ENCODE measurements at regions not wholly inside any gene's neighbourhood (a gene's known extent, or its start where the extent isn't known, plus 50 kb on each side); places are given as distances from the start of the nearest gene placed in this dataset.

- in situ Hi-C loops (cut with HindIII; ENCODE audit: low pct_unique_long_range_greater_than_20kb, low sequenced_read_pairs) = no loop called here
- BruUV-seq (replicated peaks) = no TSS peak
- no peaks in the 10 kb centered on the region for H3K36me3 ChIP-seq (ENCODE audit: control insufficient read depth, insufficient read depth, low read length)
- H3K9me3 ChIP-seq (ENCODE audit: control insufficient read depth, insufficient read depth, low read depth, low read length) = no peaks in the 10 kb centered on the region
- no peaks in the 10 kb centered on the region for H3K4me1 ChIP-seq (ENCODE audit: control insufficient read depth, insufficient read depth, low read length)
- DNase-seq (ENCODE audit: low read depth, low spot score) (no peak), ATAC-seq (no peak)
- CTCF ChIA-PET = no interaction called here
- intact Hi-C loops (cut with micrococcal nuclease; ENCODE audit: unreplicated experiment) = no loop called here
- no peak for TF ChIP-seq POLR2AphosphoS5 (IDR thresholded peaks at IDR 0.05; ENCODE audit: low read depth, low read length)
- no peak for TF ChIP-seq CTCF (IDR thresholded peaks at IDR 0.05)
- TF ChIP-seq, protein P1, sequence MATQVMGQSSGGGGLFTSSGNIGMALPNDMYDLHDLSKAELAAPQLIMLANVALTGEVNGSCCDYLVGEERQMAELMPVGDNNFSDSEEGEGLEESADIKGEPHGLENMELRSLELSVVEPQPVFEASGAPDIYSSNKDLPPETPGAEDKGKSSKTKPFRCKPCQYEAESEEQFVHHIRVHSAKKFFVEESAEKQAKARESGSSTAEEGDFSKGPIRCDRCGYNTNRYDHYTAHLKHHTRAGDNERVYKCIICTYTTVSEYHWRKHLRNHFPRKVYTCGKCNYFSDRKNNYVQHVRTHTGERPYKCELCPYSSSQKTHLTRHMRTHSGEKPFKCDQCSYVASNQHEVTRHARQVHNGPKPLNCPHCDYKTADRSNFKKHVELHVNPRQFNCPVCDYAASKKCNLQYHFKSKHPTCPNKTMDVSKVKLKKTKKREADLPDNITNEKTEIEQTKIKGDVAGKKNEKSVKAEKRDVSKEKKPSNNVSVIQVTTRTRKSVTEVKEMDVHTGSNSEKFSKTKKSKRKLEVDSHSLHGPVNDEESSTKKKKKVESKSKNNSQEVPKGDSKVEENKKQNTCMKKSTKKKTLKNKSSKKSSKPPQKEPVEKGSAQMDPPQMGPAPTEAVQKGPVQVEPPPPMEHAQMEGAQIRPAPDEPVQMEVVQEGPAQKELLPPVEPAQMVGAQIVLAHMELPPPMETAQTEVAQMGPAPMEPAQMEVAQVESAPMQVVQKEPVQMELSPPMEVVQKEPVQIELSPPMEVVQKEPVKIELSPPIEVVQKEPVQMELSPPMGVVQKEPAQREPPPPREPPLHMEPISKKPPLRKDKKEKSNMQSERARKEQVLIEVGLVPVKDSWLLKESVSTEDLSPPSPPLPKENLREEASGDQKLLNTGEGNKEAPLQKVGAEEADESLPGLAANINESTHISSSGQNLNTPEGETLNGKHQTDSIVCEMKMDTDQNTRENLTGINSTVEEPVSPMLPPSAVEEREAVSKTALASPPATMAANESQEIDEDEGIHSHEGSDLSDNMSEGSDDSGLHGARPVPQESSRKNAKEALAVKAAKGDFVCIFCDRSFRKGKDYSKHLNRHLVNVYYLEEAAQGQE (IDR thresholded peaks at IDR 0.05; ENCODE audit: insufficient read depth in 1 of 2, low read depth in 2 of 2, low read length in 1 of 2) = no peak
- TF ChIP-seq TCF7L2 (IDR thresholded peaks at IDR 0.05; ENCODE audit: low read depth, low read length) = no peak
- no peak for TF ChIP-seq SIN3A (IDR thresholded peaks at IDR 0.05; ENCODE audit: borderline replicate concordance, insufficient read depth, low read depth, low read length)
- H3K4me3 ChIP-seq (ENCODE audit: low read depth in 2 of 2, low read length in 2 of 2) = no peak overlapping the region
- H3K27me3 ChIP-seq (ENCODE audit: control insufficient read depth, insufficient read depth, low read length) = no peaks in the 10 kb centered on the region
- no peak overlapping the region for H3K27ac ChIP-seq (ENCODE audit: low read length)
- POLR2A ChIA-PET = no interaction called here
Measured at GRCh38 chr2:145587922-145588321, 1068.0 kb upstream of the ZEB2 start.

DNA sequence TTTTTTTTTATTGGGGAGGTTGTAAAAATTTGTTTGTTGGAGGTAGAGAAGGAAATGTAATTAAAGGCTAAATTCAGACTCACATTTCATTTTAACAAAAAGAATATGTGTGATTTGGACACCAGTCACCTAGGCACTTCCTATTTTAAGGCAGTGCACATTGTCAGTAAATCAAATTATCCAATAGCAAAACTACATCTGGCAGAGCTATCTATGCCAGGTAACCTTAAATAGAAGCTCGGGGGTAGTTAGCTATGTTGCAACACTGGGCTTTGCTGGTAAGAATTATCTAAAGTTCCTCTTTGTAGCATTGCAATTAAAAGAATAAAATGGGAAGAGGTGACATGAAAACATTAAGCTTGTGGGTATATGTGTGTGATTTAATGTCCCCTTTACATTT lies 1064.4 kb upstream of the ZEB2 start:
- Histone ChIP-seq H3K27ac (ENCODE audit: low read length) (no peak overlapping the region), H3K27me3 (ENCODE audit: control insufficient read depth, insufficient read depth, low read length) (no peaks in the 10 kb centered on the region), H3K36me3 (ENCODE audit: control insufficient read depth, insufficient read depth, low read length) (no peaks in the 10 kb centered on the region), H3K9me3 (ENCODE audit: control insufficient read depth, insufficient read depth, low read depth, low read length) (no peaks in the 10 kb centered on the region), H3K4me1 (ENCODE audit: control insufficient read depth, insufficient read depth, low read length) (no peaks in the 10 kb centered on the region), H3K4me3 (ENCODE audit: low read depth in 2 of 2, low read length in 2 of 2) (no peak overlapping the region)
- no TSS peak for BruUV-seq (replicated peaks)
- CTCF ChIA-PET = no interaction called here
- TF ChIP-seq CTCF (IDR thresholded peaks at IDR 0.05) (no peak), SIN3A (IDR thresholded peaks at IDR 0.05; ENCODE audit: borderline replicate concordance, insufficient read depth, low read depth, low read length) (no peak), TCF7L2 (IDR thresholded peaks at IDR 0.05; ENCODE audit: low read depth, low read length) (no peak), POLR2AphosphoS5 (IDR thresholded peaks at IDR 0.05; ENCODE audit: low read depth, low read length) (no peak)
- TF ChIP-seq, protein P1 (IDR thresholded peaks at IDR 0.05; ENCODE audit: insufficient read depth in 1 of 2, low read depth in 2 of 2, low read length in 1 of 2) = no peak
- DNase-seq (ENCODE audit: low read depth, low spot score) (no peak), ATAC-seq (no peak)
- intact Hi-C loops (cut with micrococcal nuclease; ENCODE audit: unreplicated experiment) = no loop called here
- POLR2A ChIA-PET = no interaction called here
- in situ Hi-C loops (cut with HindIII; ENCODE audit: low pct_unique_long_range_greater_than_20kb, low sequenced_read_pairs) = no loop called here
